H1 (cell line): ENCODE measurements at regions not wholly inside any gene's neighbourhood (a gene's known extent, or its start where the extent isn't known, plus 50 kb on each side); places are given as distances from the start of the nearest gene placed in this dataset.

ENCODE experiments used
- CTCF ChIA-PET: fragments of 300-600 bp; sonication (Branson Sonifier 250); formaldehyde crosslinking; loops from one replicate; lab custom pipeline; 2021; ENCODE audit not compliant: partially characterized antibody; lab: Charles Lee
- POLR2A ChIA-PET: fragments of 300-600 bp; sonication (Branson Sonifier 250); formaldehyde crosslinking; loops from one replicate; lab custom pipeline; 2021; ENCODE audit warnings: inconsistent platforms; ENCODE audit not compliant: partially characterized antibody; lab: Charles Lee
- DNase-seq, 2 experiments: peaks; one replicate each; pipeline versions ENCODE4 v3.0.0 to v3.0.0-alpha.2; 2010 to 2022; ENCODE audit warnings: low spot score in 2 of 2, low read depth in 1 of 2, mixed read lengths in 1 of 2
- FAIRE-seq: peaks from 2 replicates; lab custom pipeline; 2011; peaks lifted over from hg19 to GRCh38; lab: Jason Lieb, UNC
- H2AFZ ChIP-seq: 2 replicates; pipeline ENCODE4 v1.8.1; 2012; ENCODE audit warnings: low read length, inconsistent platforms
- H2AK5ac ChIP-seq: 2 replicates; pipeline ENCODE4 v1.6.1; 2013; ENCODE audit warnings: low read depth, low read length
- H2BK120ac ChIP-seq: replicated peaks from 2 replicates; pipeline ENCODE3; 2013; ENCODE audit warnings: low read depth, low read length, inconsistent platforms
- H2BK12ac ChIP-seq: 2 replicates; pipeline ENCODE4 v1.6.1; 2013; ENCODE audit warnings: low read depth, low read length
- H2BK15ac ChIP-seq: 2 replicates; pipeline ENCODE4 v1.6.1; 2013; ENCODE audit warnings: low read length
- H2BK20ac ChIP-seq: 2 replicates; pipeline ENCODE4 v1.6.1; 2013; ENCODE audit warnings: low read length
- H2BK5ac ChIP-seq: 2 replicates; pipeline ENCODE4 v1.6.1; 2013; ENCODE audit warnings: low read depth, low read length
- H3K14ac ChIP-seq: 2 replicates; pipeline ENCODE4 v1.6.1; 2013; ENCODE audit warnings: inconsistent platforms; ENCODE audit not compliant: insufficient read length
- H3K18ac ChIP-seq: 2 replicates; pipeline ENCODE4 v1.6.1; 2013; ENCODE audit warnings: low read length; ENCODE audit errors: extremely low read depth
- H3K23ac ChIP-seq: 2 replicates; pipeline ENCODE4 v1.6.1; 2013; ENCODE audit warnings: inconsistent platforms; ENCODE audit not compliant: insufficient read length
- H3K23me2 ChIP-seq: 2 replicates; pipeline ENCODE4 v1.6.1; 2013; ENCODE audit warnings: low read depth, low read length
- H3K27ac ChIP-seq: 2 replicates; pipeline ENCODE4 v1.6.1; 2011; ENCODE audit warnings: low read depth, low read length, inconsistent platforms
- H3K27me3 ChIP-seq, 4 experiments: replicated peaks in 1 of 4; 1 replicate in 1 of 4; 2 replicates in 3 of 4; pipeline versions ENCODE4 v1.6.1 to v1.8.1; 2011 to 2013; ENCODE audit warnings: low read length in 3 of 4, mild to moderate bottlenecking in 3 of 4, inconsistent platforms in 2 of 4, mixed read lengths in 2 of 4, moderate library complexity in 1 of 4; ENCODE audit not compliant: control insufficient read depth in 3 of 4, insufficient read depth in 3 of 4; ENCODE audit errors: extremely low read depth in 1 of 4
- H3K36me3 ChIP-seq, 4 experiments: 2 replicates each; pipeline versions ENCODE4 v1.6.1 to v1.8.1; 2011 to 2013; ENCODE audit warnings: mild to moderate bottlenecking in 4 of 4, low read length in 3 of 4, moderate library complexity in 2 of 4, control low read depth in 1 of 4, inconsistent platforms in 1 of 4; ENCODE audit not compliant: insufficient read depth in 4 of 4, control insufficient read depth in 2 of 4
- H3K4ac ChIP-seq: replicated peaks from 2 replicates; pipeline ENCODE3; 2013; ENCODE audit warnings: low read length, low read depth, mixed read lengths, inconsistent platforms; ENCODE audit not compliant: insufficient read length
- H3K4me1 ChIP-seq, 4 experiments: replicated peaks in 1 of 4; 1 replicate in 1 of 4; 2 replicates in 3 of 4; pipeline versions ENCODE4 v1.6.1 to v1.8.1; 2011 to 2013; ENCODE audit warnings: low read length in 3 of 4, inconsistent platforms in 2 of 4, mixed read lengths in 1 of 4; ENCODE audit not compliant: insufficient read depth in 4 of 4, control insufficient read depth in 3 of 4
- H3K4me2 ChIP-seq, 2 experiments: 2 replicates each; pipeline versions ENCODE4 v1.6.1 to v1.8.1; 2011 to 2013; ENCODE audit warnings: low read depth in 2 of 2, low read length in 2 of 2, control low read depth in 1 of 2, inconsistent platforms in 1 of 2, mild to moderate bottlenecking in 1 of 2; ENCODE audit not compliant: insufficient read depth in 1 of 2
- H3K4me3 ChIP-seq, 4 experiments: fragments of 200-600, 300-600 bp in 1 of 4; sonication (generic), shearing (Covaris generic), sonication (Bioruptor Twin) in 1 of 4; 2 replicates each; pipeline versions ENCODE4 v1.5.1 to v1.8.1; 2011 to 2016; ENCODE audit warnings: low read length in 4 of 4, low read depth in 3 of 4, control low read depth in 2 of 4, inconsistent platforms in 2 of 4, mild to moderate bottlenecking in 2 of 4, mixed read lengths in 1 of 4, moderate library complexity in 1 of 4; ENCODE audit not compliant: insufficient read depth in 2 of 4; ENCODE audit errors: extremely low read depth in 1 of 4
- H3K56ac ChIP-seq: replicated peaks from 2 replicates; pipeline ENCODE3; 2013; ENCODE audit warnings: low read depth, mild to moderate bottlenecking, mixed read lengths, low read length, inconsistent platforms; ENCODE audit not compliant: insufficient read length
- H3K79me1 ChIP-seq: 2 replicates; pipeline ENCODE4 v1.6.1; 2013; ENCODE audit warnings: low read depth, low read length, control low read depth
- H3K79me2 ChIP-seq, 2 experiments: 2 replicates each; pipeline versions ENCODE4 v1.6.1 to v1.8.1; 2012 to 2013; ENCODE audit warnings: low read length in 2 of 2, mild to moderate bottlenecking in 2 of 2, inconsistent platforms in 1 of 2; ENCODE audit not compliant: insufficient read depth in 2 of 2, control insufficient read depth in 1 of 2
- H3K9ac ChIP-seq, 4 experiments: replicated peaks in 1 of 4; 1 replicate in 1 of 4; 2 replicates in 3 of 4; pipeline versions ENCODE4 v1.6.1 to v1.8.1; 2011 to 2013; ENCODE audit warnings: low read depth in 3 of 4, low read length in 3 of 4, control low read depth in 2 of 4, mild to moderate bottlenecking in 2 of 4, moderate library complexity in 2 of 4, inconsistent platforms in 1 of 4; ENCODE audit errors: extremely low read depth in 1 of 4
- H3K9me3 ChIP-seq, 2 experiments: 2 replicates each; pipeline versions ENCODE4 v1.6.1 to v1.8.1; 2012 to 2013; ENCODE audit warnings: mild to moderate bottlenecking in 2 of 2, moderate library complexity in 2 of 2, control low read depth in 1 of 2, inconsistent platforms in 1 of 2, low read depth in 1 of 2, low read length in 1 of 2, mixed read lengths in 1 of 2; ENCODE audit not compliant: insufficient read depth in 2 of 2
- H4K20me1 ChIP-seq, 2 experiments: replicated peaks in 1 of 2; 2 replicates each; pipeline versions ENCODE3 to v1.8.1; 2011 to 2013; ENCODE audit warnings: inconsistent platforms in 2 of 2, low read length in 2 of 2, mild to moderate bottlenecking in 1 of 2; ENCODE audit not compliant: insufficient read depth in 2 of 2, control insufficient read depth in 1 of 2
- H4K5ac ChIP-seq: 2 replicates; pipeline ENCODE4 v1.6.1; 2013; ENCODE audit warnings: low read length, low read depth, mixed read lengths, inconsistent platforms; ENCODE audit not compliant: insufficient read length
- H4K8ac ChIP-seq: 2 replicates; pipeline ENCODE4 v1.8.0; 2013; ENCODE audit warnings: mild to moderate bottlenecking, moderate library complexity, low read length, inconsistent platforms; ENCODE audit not compliant: insufficient read depth; ENCODE audit errors: extremely low read depth
- H4K91ac ChIP-seq: replicated peaks from 2 replicates; pipeline ENCODE3; 2013; ENCODE audit warnings: low read length, mixed read lengths, inconsistent platforms; ENCODE audit not compliant: insufficient read length
- CBX5 ChIP-seq: fragments of 300-800, 300-1000 bp; sonication (generic); IDR thresholded peaks from 2 replicates; pipeline ENCODE4 v1.7.1; 2016; ENCODE audit warnings: antibody characterized with exemption, low read length, low read depth
- CEBPB ChIP-seq: IDR thresholded peaks from 2 replicates; pipeline ENCODE4 v1.6.1; 2012; ENCODE audit warnings: low read depth, low read length
- CHD2 ChIP-seq: IDR thresholded peaks from 2 replicates; pipeline ENCODE4 v1.6.1; 2012; ENCODE audit warnings: low read length, improper control_type of control experiment
- EZH2 ChIP-seq: fragments of 200-600 bp; sonication (generic); IDR thresholded peaks from 2 replicates; pipeline ENCODE4 v1.7.1; 2012; ENCODE audit warnings: low read depth, mild to moderate bottlenecking, moderate library complexity, low read length, inconsistent platforms; ENCODE audit not compliant: severe bottlenecking
- GABPA ChIP-seq: IDR thresholded peaks from 2 replicates; pipeline ENCODE4 v1.6.1; 2011; ENCODE audit warnings: mild to moderate bottlenecking, low read length, moderate library complexity, borderline replicate concordance; ENCODE audit not compliant: insufficient read depth
- GTF2F1 ChIP-seq: IDR thresholded peaks from 2 replicates; pipeline ENCODE4 v1.6.1; 2012; ENCODE audit warnings: low read depth, low read length, improper control_type of control experiment, borderline replicate concordance
- KDM4A ChIP-seq: IDR thresholded peaks from one replicate; pipeline ENCODE4 v1.7.1; 2012; ENCODE audit warnings: low read depth, mild to moderate bottlenecking, moderate library complexity, low read length, inconsistent platforms; ENCODE audit not compliant: severe bottlenecking
- KDM5A ChIP-seq: fragments of 200-600 bp; IDR thresholded peaks from 2 replicates; pipeline ENCODE4 v1.7.1; 2012; ENCODE audit warnings: mild to moderate bottlenecking, low read length, inconsistent platforms, mixed read lengths
- NANOG ChIP-seq: IDR thresholded peaks from 2 replicates; pipeline ENCODE4 v1.6.1; 2011; ENCODE audit warnings: low read length, low read depth, mild to moderate bottlenecking, inconsistent platforms; ENCODE audit not compliant: insufficient read depth, poor library complexity, severe bottlenecking
- RBBP5 ChIP-seq: IDR thresholded peaks from 2 replicates; pipeline ENCODE4 v1.7.1; 2012; ENCODE audit warnings: low read depth, mild to moderate bottlenecking, inconsistent platforms, low read length, moderate library complexity, borderline replicate concordance
- SP4 ChIP-seq: IDR thresholded peaks from 2 replicates; pipeline ENCODE4 v1.6.1; 2012; ENCODE audit warnings: low read length, inconsistent platforms
- SUZ12 ChIP-seq: fragments of 200-600 bp; sonication (generic); IDR thresholded peaks from 2 replicates; pipeline ENCODE4 v1.6.1; 2012; ENCODE audit warnings: mild to moderate bottlenecking, inconsistent platforms, low read length, moderate library complexity, mixed read lengths
- TCF12 ChIP-seq: IDR thresholded peaks from 2 replicates; pipeline ENCODE4 v1.6.1; 2011; ENCODE audit warnings: low read depth, mild to moderate bottlenecking, low read length
- TEAD4 ChIP-seq: IDR thresholded peaks from 2 replicates; pipeline ENCODE4 v1.6.1; 2012; ENCODE audit warnings: low read depth, low read length, inconsistent platforms, mixed read lengths
- whole genome bisulfite sequencing, 2 experiments: shearing (Covaris generic) in 1 of 2; methylation state at CpG; one replicate each; pipeline versions ENCODE4 v1.1.6 to v1.1.7; 2013 to 2015; ENCODE audit warnings: low lambda C conversion rate in 2 of 2, mixed read lengths in 2 of 2, inconsistent platforms in 1 of 2, low coverage in 1 of 2, missing lambda C conversion rate in 1 of 2; ENCODE audit not compliant: insufficient replicate concordance in 2 of 2, insufficient coverage in 1 of 2, insufficient read length in 1 of 2; ENCODE audit errors: extremely low coverage in 1 of 2, missing lambda C conversion rate in 1 of 2; 5-methylcytosine and 5-hydroxymethylcytosine counted together

- H3K18ac ChIP-seq: no peak overlapping the region; the same call in 1 of the 2 replicates
- no peak overlapping the region for H2BK20ac ChIP-seq
- H3K4me3 ChIP-seq: no peak overlapping the region
- no peaks in the 10 kb centered on the region for H3K23me2 ChIP-seq
- H3K9me3 ChIP-seq: no peaks in the 10 kb centered on the region
- H2AK5ac ChIP-seq: no peak overlapping the region
- no peak overlapping the region for H2AFZ ChIP-seq
- no peak overlapping the region for H3K27ac ChIP-seq
- no peak overlapping the region for H4K5ac ChIP-seq
- H2BK5ac ChIP-seq: no peak overlapping the region
- H4K8ac ChIP-seq: no peak overlapping the region
- H3K14ac ChIP-seq: no peak overlapping the region
- no peak overlapping the region for H4K91ac ChIP-seq
- H3K79me2 ChIP-seq: no peaks in the 10 kb centered on the region
- H3K36me3 ChIP-seq: no peaks in the 10 kb centered on the region
- no peaks in the 10 kb centered on the region for H3K79me1 ChIP-seq
- WGBS, 2 experiments: 89% methylated on average over 5 of the region's 5 CpGs; no CpG with 5 or more reads in 1 of the 2 experiments
- H4K20me1 ChIP-seq: no peaks in the 10 kb centered on the region
- no peak overlapping the region for H2BK12ac ChIP-seq
- H3K4me2 ChIP-seq: no peak overlapping the region
- no peaks in the 10 kb centered on the region for H3K27me3 ChIP-seq
- H3K4ac ChIP-seq: no peak overlapping the region
- no peak for DNase-seq
- no peak overlapping the region for H3K23ac ChIP-seq
- H3K9ac ChIP-seq: no peak overlapping the region
- H2BK120ac ChIP-seq: no peak overlapping the region
- CTCF ChIA-PET: interaction anchor here (0.7 kb wide), 1 partner anchor 14 kb away, joined by 4 read pairs; no protein-coding TSS in a partner anchor
- no peak overlapping the region for H3K56ac ChIP-seq
- no peak for FAIRE-seq
- POLR2A ChIA-PET: interaction anchor here (0.9 kb wide), 1 partner anchor 14 kb away, joined by 3 read pairs; no protein-coding TSS in a partner anchor
- peaks cover 0 to 5% (median 0%) of the 10 kb centered on the region in 4 experiments; a peak in 2 of 7 replicates for H3K4me1 ChIP-seq
- H2BK15ac ChIP-seq: no peak overlapping the region
- no peak for TF ChIP-seq CHD2
- TF ChIP-seq GABPA: no peak
- no peak for TF ChIP-seq SUZ12
- no peak for TF ChIP-seq NANOG
- TF ChIP-seq GTF2F1: no peak
- no peak for TF ChIP-seq KDM5A
- TF ChIP-seq TEAD4: no peak
- no peak for TF ChIP-seq CBX5
- no peak for TF ChIP-seq KDM4A
- no peak for TF ChIP-seq CEBPB
- no peak for TF ChIP-seq TCF12
- no peak for TF ChIP-seq EZH2
- no peak for TF ChIP-seq RBBP5
- no peak for TF ChIP-seq SP4
These were observed 567.0 kb downstream of the EBF1 start for GRCh38 chr5:158532739-158533138.
